ENCODE measurements at regions not wholly inside any gene's neighbourhood (a gene's known extent, or its start where the extent isn't known, plus 50 kb on each side); places are given as distances from the start of the nearest gene placed in this dataset.
A peak's percentile ranks its signal among the peaks of the same experiment; 100 is the strongest.

DNA sequence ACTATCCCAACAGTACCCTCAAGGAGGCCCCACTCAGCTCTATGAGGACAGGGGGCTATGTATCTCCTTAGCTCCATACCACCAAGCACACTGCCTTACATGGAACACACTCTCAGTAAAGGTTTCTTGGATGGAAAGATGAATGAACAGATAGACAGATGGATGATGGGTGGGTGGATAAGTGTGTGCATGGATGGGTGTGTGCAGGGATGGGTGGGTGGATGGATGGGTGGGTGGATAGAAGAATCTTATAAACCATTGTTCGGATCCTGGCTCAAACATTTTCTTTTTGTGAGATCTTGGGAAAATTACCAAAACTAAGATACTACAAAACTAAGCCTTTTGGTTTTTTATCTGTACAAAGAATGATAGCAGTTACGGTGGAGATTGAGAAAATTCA, 111.0 kb upstream of the NFIA start:
- Histone ChIP-seq H2BK120ac (ENCODE audit: low read depth, low read length) (no peak overlapping the region), H2BK15ac (ENCODE audit: low read depth, poor library complexity, severe bottlenecking) (no peak overlapping the region), H3K9ac (ENCODE audit: low read length) (no peak overlapping the region), H2BK12ac (ENCODE audit: low read length in 2 of 2) (no peak overlapping the region), H3K4ac (ENCODE audit: low read depth in 1 of 2, low read length in 2 of 2) (no peak overlapping the region), H4K8ac (ENCODE audit: low read length) (no peak overlapping the region), H4K91ac (ENCODE audit: low read length) (no peak overlapping the region), H3K36me3 (ENCODE audit: control insufficient read depth in 1 of 2, insufficient read depth in 2 of 2, low read depth in 1 of 2, low read length in 2 of 2) (no peaks in the 10 kb centered on the region), H3K23ac (ENCODE audit: low read length in 2 of 2) (no peak overlapping the region), H3K18ac (ENCODE audit: low read depth in 1 of 2, low read length in 2 of 2) (no peak overlapping the region), H3K27ac (ENCODE audit: low read length, poor library complexity, severe bottlenecking) (no peak overlapping the region), H3K79me1 (replicated peaks; ENCODE audit: low read length, poor library complexity, severe bottlenecking) (no peaks in the 10 kb centered on the region), H3K4me3 (ENCODE audit: insufficient read depth in 1 of 2, low read depth in 1 of 2, low read length in 2 of 2) (no peak overlapping the region), H3K9me3 (ENCODE audit: control insufficient read depth, low read length) (peaks cover 4% of the 10 kb centered on the region), H2AFZ (ENCODE audit: low read depth, low read length) (no peak overlapping the region), H2BK5ac (ENCODE audit: low read depth, low read length, poor library complexity, severe bottlenecking) (no peak overlapping the region), H3K4me2 (ENCODE audit: low read length, poor library complexity, severe bottlenecking) (no peak overlapping the region), H2AK5ac (ENCODE audit: low read length, severe bottlenecking) (no peak overlapping the region), H3K27me3 (ENCODE audit: control insufficient read depth in 1 of 2, insufficient read depth in 1 of 2, low read length in 2 of 2) (no peaks in the 10 kb centered on the region), H3K14ac (ENCODE audit: low read length in 2 of 2) (no peak overlapping the region), H3K4me1 (ENCODE audit: control insufficient read depth, insufficient read depth, low read depth, low read length) (peaks cover 5% of the 10 kb centered on the region)
- WGBS: 78% methylated on average over 1 of the region's 2 CpGs
- DNase-seq: no peak

GRCh38 chr1:60969971-60970509, 112.3 kb upstream of the NFIA start:
- Histone ChIP-seq H3K9ac (ENCODE audit: low read length) (peak overlapping the region; percentile 42), H4K8ac (ENCODE audit: low read length) (no peak overlapping the region), H2AFZ (ENCODE audit: low read depth, low read length) (no peak overlapping the region), H2BK12ac (ENCODE audit: low read length in 2 of 2) (no peak overlapping the region), H3K9me3 (ENCODE audit: control insufficient read depth, low read length) (peaks cover 11% of the 10 kb centered on the region), H3K36me3 (ENCODE audit: control insufficient read depth in 1 of 2, insufficient read depth in 2 of 2, low read depth in 1 of 2, low read length in 2 of 2) (no peaks in the 10 kb centered on the region), H3K27me3 (ENCODE audit: control insufficient read depth in 1 of 2, insufficient read depth in 1 of 2, low read length in 2 of 2) (no peaks in the 10 kb centered on the region), H3K4me1 (ENCODE audit: control insufficient read depth, insufficient read depth, low read depth, low read length) (peaks cover 5% of the 10 kb centered on the region), H3K27ac (ENCODE audit: low read length, poor library complexity, severe bottlenecking) (no peak overlapping the region), H3K14ac (ENCODE audit: low read length in 2 of 2) (no peak overlapping the region), H2BK15ac (ENCODE audit: low read depth, poor library complexity, severe bottlenecking) (no peak overlapping the region), H2BK120ac (ENCODE audit: low read depth, low read length) (no peak overlapping the region), H3K23ac (ENCODE audit: low read length in 2 of 2) (no peak overlapping the region), H2BK5ac (ENCODE audit: low read depth, low read length, poor library complexity, severe bottlenecking) (no peak overlapping the region), H2AK5ac (ENCODE audit: low read length, severe bottlenecking) (no peak overlapping the region), H3K4me3 (ENCODE audit: insufficient read depth in 1 of 2, low read depth in 1 of 2, low read length in 2 of 2) (no peak overlapping the region), H3K18ac (ENCODE audit: low read depth in 1 of 2, low read length in 2 of 2) (no peak overlapping the region), H4K91ac (ENCODE audit: low read length) (no peak overlapping the region), H3K4ac (ENCODE audit: low read depth in 1 of 2, low read length in 2 of 2) (no peak overlapping the region), H3K4me2 (ENCODE audit: low read length, poor library complexity, severe bottlenecking) (no peak overlapping the region), H3K79me1 (replicated peaks; ENCODE audit: low read length, poor library complexity, severe bottlenecking) (no peaks in the 10 kb centered on the region)
- 46% methylated on average over 6 of the region's 9 CpGs for WGBS
- DNase-seq: peak; percentile 26

DNA sequence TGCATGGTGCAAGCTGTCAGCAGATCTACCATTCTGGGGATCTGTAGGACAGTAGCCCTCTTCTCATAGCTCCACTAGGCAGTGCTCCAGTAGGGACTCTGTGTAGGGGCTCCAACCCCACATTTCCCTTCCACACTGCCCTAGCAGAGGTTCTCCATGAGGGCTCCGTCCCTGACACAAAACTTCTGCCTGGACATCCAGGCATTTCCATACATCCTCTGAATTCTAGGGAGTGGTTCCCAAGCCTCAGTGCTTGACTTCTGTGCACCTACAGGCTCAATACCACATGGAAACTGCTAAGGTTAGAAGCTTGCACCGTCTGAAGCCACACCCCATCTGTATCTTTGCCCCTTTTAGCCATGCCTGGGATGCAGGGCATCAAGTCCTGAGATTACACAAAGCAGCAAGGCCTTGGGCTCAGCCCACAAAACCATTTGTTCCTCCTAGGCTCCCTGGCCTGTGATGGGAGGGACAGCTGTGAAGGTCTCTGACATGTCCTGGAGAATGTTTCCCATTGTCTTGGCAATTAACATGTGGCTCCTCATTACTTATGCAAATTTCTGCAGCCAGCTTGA, 117.0 kb upstream of the NFIA start:
- H3K23ac ChIP-seq (ENCODE audit: low read length in 2 of 2): no peak overlapping the region
- H4K91ac ChIP-seq (ENCODE audit: low read length): no peak overlapping the region
- DNase-seq: no peak
- no peak overlapping the region for H2BK5ac ChIP-seq (ENCODE audit: low read depth, low read length, poor library complexity, severe bottlenecking)
- H3K14ac ChIP-seq (ENCODE audit: low read length in 2 of 2): no peak overlapping the region
- H2BK12ac ChIP-seq (ENCODE audit: low read length in 2 of 2): no peak overlapping the region
- peaks cover 10% of the 10 kb centered on the region for H3K4me1 ChIP-seq (ENCODE audit: control insufficient read depth, insufficient read depth, low read depth, low read length)
- peaks cover 17% of the 10 kb centered on the region for H3K9me3 ChIP-seq (ENCODE audit: control insufficient read depth, low read length)
- H3K4me2 ChIP-seq (ENCODE audit: low read length, poor library complexity, severe bottlenecking): no peak overlapping the region
- H3K27ac ChIP-seq (ENCODE audit: low read length, poor library complexity, severe bottlenecking): no peak overlapping the region
- H2AFZ ChIP-seq (ENCODE audit: low read depth, low read length): no peak overlapping the region
- no peak overlapping the region for H3K4me3 ChIP-seq (ENCODE audit: insufficient read depth in 1 of 2, low read depth in 1 of 2, low read length in 2 of 2)
- no peaks in the 10 kb centered on the region for H3K27me3 ChIP-seq (ENCODE audit: control insufficient read depth in 1 of 2, insufficient read depth in 1 of 2, low read length in 2 of 2)
- no peaks in the 10 kb centered on the region for H3K79me1 ChIP-seq (replicated peaks; ENCODE audit: low read length, poor library complexity, severe bottlenecking)
- H4K8ac ChIP-seq (ENCODE audit: low read length): no peak overlapping the region
- no peak overlapping the region for H2BK15ac ChIP-seq (ENCODE audit: low read depth, poor library complexity, severe bottlenecking)
- no peak overlapping the region for H2AK5ac ChIP-seq (ENCODE audit: low read length, severe bottlenecking)
- H3K36me3 ChIP-seq (ENCODE audit: control insufficient read depth in 1 of 2, insufficient read depth in 2 of 2, low read depth in 1 of 2, low read length in 2 of 2): no peaks in the 10 kb centered on the region
- WGBS: 61% methylated on average over 2 of the region's 2 CpGs
- H3K18ac ChIP-seq (ENCODE audit: low read depth in 1 of 2, low read length in 2 of 2): no peak overlapping the region
- no peak overlapping the region for H3K4ac ChIP-seq (ENCODE audit: low read depth in 1 of 2, low read length in 2 of 2)
- no peak overlapping the region for H2BK120ac ChIP-seq (ENCODE audit: low read depth, low read length)
- H3K9ac ChIP-seq (ENCODE audit: low read length): no peak overlapping the region

DNA sequence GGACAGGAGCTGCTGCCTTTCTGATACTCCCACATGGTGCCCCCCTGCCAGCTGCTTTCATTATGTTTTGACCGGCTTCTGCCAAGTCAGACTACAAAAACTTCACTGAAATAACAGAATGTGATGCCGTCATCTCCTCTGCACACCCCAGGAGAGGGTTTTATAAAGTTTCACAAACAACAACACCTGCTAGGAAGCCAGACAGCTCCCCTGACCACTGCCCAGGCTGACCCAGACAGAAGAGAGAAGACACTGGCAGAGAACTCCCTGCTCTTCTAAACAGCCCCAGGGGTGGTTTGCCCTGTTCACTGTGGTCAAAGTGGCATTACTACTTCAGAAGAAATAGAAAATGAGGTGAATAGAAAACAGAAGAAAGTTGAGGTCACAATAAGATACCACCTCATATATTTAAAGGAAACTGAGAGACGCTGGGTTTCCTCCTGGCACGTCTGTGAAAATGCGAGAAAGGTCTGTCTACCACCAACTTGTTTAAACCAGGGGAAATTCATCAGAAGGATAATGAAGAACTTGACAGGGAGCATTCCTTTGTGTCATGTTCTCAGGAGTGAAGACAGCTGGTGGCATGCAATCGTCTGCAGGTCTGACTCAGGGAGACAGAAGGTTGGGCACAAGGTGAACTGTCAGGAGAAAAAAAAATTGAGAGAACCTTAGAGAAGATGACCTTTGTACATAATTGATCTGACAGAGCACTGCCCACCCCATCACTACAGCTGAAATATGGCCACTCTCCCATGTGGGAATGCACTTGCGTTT, 119.0 kb upstream of the NFIA start:
- H4K91ac ChIP-seq (ENCODE audit: low read length): no peak overlapping the region
- H2AFZ ChIP-seq (ENCODE audit: low read depth, low read length): no peak overlapping the region
- H3K9me3 ChIP-seq (ENCODE audit: control insufficient read depth, low read length): peaks cover 17% of the 10 kb centered on the region
- no peak overlapping the region for H2BK15ac ChIP-seq (ENCODE audit: low read depth, poor library complexity, severe bottlenecking)
- peak overlapping the region; percentile 49 for H3K4me2 ChIP-seq (ENCODE audit: low read length, poor library complexity, severe bottlenecking)
- H3K14ac ChIP-seq (ENCODE audit: low read length in 2 of 2): no peak overlapping the region
- 81% methylated on average over 7 of the region's 7 CpGs for WGBS
- H3K18ac ChIP-seq (ENCODE audit: low read depth in 1 of 2, low read length in 2 of 2): no peak overlapping the region
- H4K8ac ChIP-seq (ENCODE audit: low read length): no peak overlapping the region
- H3K79me1 ChIP-seq (replicated peaks; ENCODE audit: low read length, poor library complexity, severe bottlenecking): no peaks in the 10 kb centered on the region
- no peak overlapping the region for H3K4me3 ChIP-seq (ENCODE audit: insufficient read depth in 1 of 2, low read depth in 1 of 2, low read length in 2 of 2)
- H3K27ac ChIP-seq (ENCODE audit: low read length, poor library complexity, severe bottlenecking): peak overlapping the region; percentile 39
- peaks cover 10% of the 10 kb centered on the region for H3K4me1 ChIP-seq (ENCODE audit: control insufficient read depth, insufficient read depth, low read depth, low read length)
- no peak overlapping the region for H3K4ac ChIP-seq (ENCODE audit: low read depth in 1 of 2, low read length in 2 of 2)
- H2AK5ac ChIP-seq (ENCODE audit: low read length, severe bottlenecking): no peak overlapping the region
- no peak overlapping the region for H2BK12ac ChIP-seq (ENCODE audit: low read length in 2 of 2)
- no peak overlapping the region for H2BK120ac ChIP-seq (ENCODE audit: low read depth, low read length)
- H3K9ac ChIP-seq (ENCODE audit: low read length): no peak overlapping the region
- no peaks in the 10 kb centered on the region for H3K27me3 ChIP-seq (ENCODE audit: control insufficient read depth in 1 of 2, insufficient read depth in 1 of 2, low read length in 2 of 2)
- no peak overlapping the region for H3K23ac ChIP-seq (ENCODE audit: low read length in 2 of 2)
- H2BK5ac ChIP-seq (ENCODE audit: low read depth, low read length, poor library complexity, severe bottlenecking): no peak overlapping the region
- no peak for DNase-seq
- no peaks in the 10 kb centered on the region for H3K36me3 ChIP-seq (ENCODE audit: control insufficient read depth in 1 of 2, insufficient read depth in 2 of 2, low read depth in 1 of 2, low read length in 2 of 2)
